ENCODE measurements at regions not wholly inside any gene's neighbourhood (a gene's known extent, or its start where the extent isn't known, plus 50 kb on each side); places are given as distances from the start of the nearest gene placed in this dataset.
"Not testable (repeated sequence)": the region's sequence is repeated elsewhere in the genome, so short reads cannot be mapped to it uniquely, and the experiment has no call there.

- no peak for DNase-seq
These were observed 143.0 kb upstream of the PITX1 start for GRCh38 chr5:135176991-135177390.

GRCh38 chr5:135174315-135175096 lies 140.5 kb upstream of the PITX1 start:
- no peak for DNase-seq

- no peak for DNase-seq
These were observed 139.7 kb upstream of the PITX1 start for GRCh38 chr5:135173662-135174290.

- no peak for DNase-seq
These were observed 138.7 kb upstream of the PITX1 start for GRCh38 chr5:135172718-135173117.

- DNase-seq, result no peak
These were observed 137.3 kb upstream of the PITX1 start for GRCh38 chr5:135171336-135171735.

GRCh38 chr5:135170500-135170899 lies 136.5 kb upstream of the PITX1 start:
- no peak for DNase-seq

GRCh38 chr5:135169753-135170152 lies 135.7 kb upstream of the PITX1 start:
- DNase-seq, result no peak

- DNase-seq, result no peak
These were observed 133.6 kb upstream of the PITX1 start for GRCh38 chr5:135167634-135168033.

GRCh38 chr5:135164873-135165614 lies 131.0 kb upstream of the PITX1 start:
- DNase-seq, result not testable (repeated sequence)

- no peak for DNase-seq
These were observed 129.9 kb upstream of the PITX1 start for GRCh38 chr5:135163964-135164363.

GRCh38 chr5:135163391-135163790 lies 129.4 kb upstream of the PITX1 start:
- DNase-seq, result no peak

- DNase-seq, result no peak
These were observed 128.7 kb upstream of the PITX1 start for GRCh38 chr5:135162661-135163265.

- DNase-seq, result no peak
These were observed 127.2 kb upstream of the PITX1 start for GRCh38 chr5:135161221-135161620.

- DNase-seq, result no peak
These were observed 126.1 kb upstream of the PITX1 start for GRCh38 chr5:135160036-135160675.

- no peak for DNase-seq
These were observed 125.6 kb upstream of the PITX1 start for GRCh38 chr5:135159626-135160025.

- DNase-seq, result no peak
These were observed 125.0 kb upstream of the PITX1 start for GRCh38 chr5:135158982-135159381.

- no peak for DNase-seq
These were observed 124.3 kb upstream of the PITX1 start for GRCh38 chr5:135158314-135158697.

- no peak for DNase-seq
These were observed 123.6 kb upstream of the PITX1 start for GRCh38 chr5:135157421-135158313.

GRCh38 chr5:135156715-135157404 lies 122.8 kb upstream of the PITX1 start:
- DNase-seq, result no peak

GRCh38 chr5:135156337-135156714 lies 122.3 kb upstream of the PITX1 start:
- no peak for DNase-seq

GRCh38 chr5:135155616-135156214 lies 121.7 kb upstream of the PITX1 start:
- DNase-seq, result no peak

All from NCI-H2029 treated with DMSO at 0.1 percent for 48 hours (cell line).